ENCODE measurements at regions not wholly inside any gene's neighbourhood (a gene's known extent, or its start where the extent isn't known, plus 50 kb on each side); places are given as distances from the start of the nearest gene placed in this dataset.

DNA sequence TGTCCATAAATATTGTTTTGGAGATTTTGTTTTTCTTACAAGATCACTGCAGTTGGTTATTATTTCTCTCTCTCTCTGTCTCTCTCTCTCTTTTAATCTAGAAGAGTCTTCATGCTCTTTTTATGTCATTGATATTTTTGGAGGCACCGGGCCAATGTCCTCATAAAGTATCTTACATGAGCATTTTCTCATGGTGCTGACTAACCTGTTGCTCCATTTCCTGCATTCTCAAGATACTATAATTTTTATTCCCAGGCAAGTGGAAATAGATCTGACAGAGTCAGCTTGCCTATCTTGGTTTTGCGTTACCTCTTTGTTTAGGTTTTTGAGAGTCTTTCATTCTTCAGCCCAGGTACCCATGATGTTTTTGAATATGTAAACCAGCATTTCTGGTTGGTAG, 938.8 kb upstream of the FBXO33 start:
- DNase-seq (ENCODE audit: low read depth in 1 of 2, low spot score in 1 of 2), result no peak
- POLR2A ChIA-PET, result no interaction called here

DNA sequence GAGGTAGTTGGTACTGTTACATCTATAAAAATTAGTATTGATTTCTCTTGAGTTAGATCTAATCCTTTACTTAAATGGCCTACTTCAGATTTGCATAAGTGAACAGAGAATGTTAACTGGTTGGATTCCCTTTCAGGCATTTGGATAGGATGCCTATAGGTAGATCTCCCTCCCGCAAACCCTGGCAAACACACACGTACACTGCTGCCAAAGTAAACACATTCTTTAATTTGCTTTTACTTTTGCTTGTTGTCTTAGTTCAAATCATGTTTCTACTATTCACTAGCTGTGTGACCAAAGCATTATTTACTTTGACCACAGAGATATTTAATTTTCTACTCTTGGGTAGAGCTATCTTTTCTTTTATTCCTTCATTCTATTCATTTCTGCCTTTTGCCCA, 936.1 kb upstream of the FBXO33 start:
- H3K4me1 ChIP-seq, result no peaks in the 10 kb centered on the region
- no peak for FAIRE-seq
- H3K27ac ChIP-seq, result no peak overlapping the region
- no peak for TF ChIP-seq SREBF2 (IDR thresholded peaks at IDR 0.05)
- TF ChIP-seq ZFP36 (IDR thresholded peaks at IDR 0.05; ENCODE audit: borderline replicate concordance, partially characterized antibody), result no peak
- TF ChIP-seq CHD4 (IDR thresholded peaks at IDR 0.05; ENCODE audit: borderline replicate concordance), result no peak
- TF ChIP-seq EHF (CRISPR knock-in tag; IDR thresholded peaks at IDR 0.05), result no peak
- no peak for TF ChIP-seq MYC (IDR thresholded peaks at IDR 0.05; ENCODE audit: borderline replicate concordance, low read length)
- no peak for TF ChIP-seq RARB (CRISPR knock-in tag; IDR thresholded peaks at IDR 0.05)
- TF ChIP-seq, protein P1, sequence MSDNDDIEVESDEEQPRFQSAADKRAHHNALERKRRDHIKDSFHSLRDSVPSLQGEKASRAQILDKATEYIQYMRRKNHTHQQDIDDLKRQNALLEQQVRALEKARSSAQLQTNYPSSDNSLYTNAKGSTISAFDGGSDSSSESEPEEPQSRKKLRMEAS (IDR thresholded peaks at IDR 0.05), result no peak
- TF ChIP-seq, protein P2, sequence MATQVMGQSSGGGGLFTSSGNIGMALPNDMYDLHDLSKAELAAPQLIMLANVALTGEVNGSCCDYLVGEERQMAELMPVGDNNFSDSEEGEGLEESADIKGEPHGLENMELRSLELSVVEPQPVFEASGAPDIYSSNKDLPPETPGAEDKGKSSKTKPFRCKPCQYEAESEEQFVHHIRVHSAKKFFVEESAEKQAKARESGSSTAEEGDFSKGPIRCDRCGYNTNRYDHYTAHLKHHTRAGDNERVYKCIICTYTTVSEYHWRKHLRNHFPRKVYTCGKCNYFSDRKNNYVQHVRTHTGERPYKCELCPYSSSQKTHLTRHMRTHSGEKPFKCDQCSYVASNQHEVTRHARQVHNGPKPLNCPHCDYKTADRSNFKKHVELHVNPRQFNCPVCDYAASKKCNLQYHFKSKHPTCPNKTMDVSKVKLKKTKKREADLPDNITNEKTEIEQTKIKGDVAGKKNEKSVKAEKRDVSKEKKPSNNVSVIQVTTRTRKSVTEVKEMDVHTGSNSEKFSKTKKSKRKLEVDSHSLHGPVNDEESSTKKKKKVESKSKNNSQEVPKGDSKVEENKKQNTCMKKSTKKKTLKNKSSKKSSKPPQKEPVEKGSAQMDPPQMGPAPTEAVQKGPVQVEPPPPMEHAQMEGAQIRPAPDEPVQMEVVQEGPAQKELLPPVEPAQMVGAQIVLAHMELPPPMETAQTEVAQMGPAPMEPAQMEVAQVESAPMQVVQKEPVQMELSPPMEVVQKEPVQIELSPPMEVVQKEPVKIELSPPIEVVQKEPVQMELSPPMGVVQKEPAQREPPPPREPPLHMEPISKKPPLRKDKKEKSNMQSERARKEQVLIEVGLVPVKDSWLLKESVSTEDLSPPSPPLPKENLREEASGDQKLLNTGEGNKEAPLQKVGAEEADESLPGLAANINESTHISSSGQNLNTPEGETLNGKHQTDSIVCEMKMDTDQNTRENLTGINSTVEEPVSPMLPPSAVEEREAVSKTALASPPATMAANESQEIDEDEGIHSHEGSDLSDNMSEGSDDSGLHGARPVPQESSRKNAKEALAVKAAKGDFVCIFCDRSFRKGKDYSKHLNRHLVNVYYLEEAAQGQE (IDR thresholded peaks at IDR 0.05), result no peak
- TF ChIP-seq, protein P3, sequence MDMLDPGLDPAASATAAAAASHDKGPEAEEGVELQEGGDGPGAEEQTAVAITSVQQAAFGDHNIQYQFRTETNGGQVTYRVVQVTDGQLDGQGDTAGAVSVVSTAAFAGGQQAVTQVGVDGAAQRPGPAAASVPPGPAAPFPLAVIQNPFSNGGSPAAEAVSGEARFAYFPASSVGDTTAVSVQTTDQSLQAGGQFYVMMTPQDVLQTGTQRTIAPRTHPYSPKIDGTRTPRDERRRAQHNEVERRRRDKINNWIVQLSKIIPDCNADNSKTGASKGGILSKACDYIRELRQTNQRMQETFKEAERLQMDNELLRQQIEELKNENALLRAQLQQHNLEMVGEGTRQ (IDR thresholded peaks at IDR 0.05), result no peak
- TF ChIP-seq POLR2A (IDR thresholded peaks at IDR 0.05; ENCODE audit: low read length), result no peak
- 29% methylated on average over 2 of the region's 2 CpGs for WGBS (ENCODE audit: missing lambda C conversion rate)
- no peak overlapping the region for H3K4me2 ChIP-seq
- no peaks in the 10 kb centered on the region for H3K9me3 ChIP-seq
- DNase-seq (ENCODE audit: low read depth in 1 of 2, low spot score in 1 of 2), result no peak
- ChIA-PET CTCF (no interaction called here), POLR2A (no interaction called here)
- no peak for ATAC-seq
- H3K4me3 ChIP-seq, result no peak overlapping the region

More for the DNA sequence above, 938.8 kb upstream of the FBXO33 start:
- ATAC-seq (no peak), FAIRE-seq (no peak)
- CTCF ChIA-PET, result no interaction called here
- Histone ChIP-seq H3K27ac (no peak overlapping the region), H3K4me3 (no peak overlapping the region), H3K9me3 (no peaks in the 10 kb centered on the region), H3K4me1 (no peaks in the 10 kb centered on the region), H3K4me2 (no peak overlapping the region)
- WGBS (ENCODE audit: missing lambda C conversion rate), result 12% methylated on average over 2 of the region's 2 CpGs
- no peak for TF ChIP-seq ZSCAN20 (CRISPR knock-in tag; IDR thresholded peaks at IDR 0.05)
- no peak for TF ChIP-seq HOXB13 (CRISPR knock-in tag; IDR thresholded peaks at IDR 0.05; ENCODE audit: low read depth)
- TF ChIP-seq ZC3H11A (IDR thresholded peaks at IDR 0.05), result no peak
- TF ChIP-seq TFCP2L1 (CRISPR knock-in tag; IDR thresholded peaks at IDR 0.05), result no peak
- no peak for TF ChIP-seq NR3C1 (IDR thresholded peaks at IDR 0.05)
- TF ChIP-seq, protein P4, sequence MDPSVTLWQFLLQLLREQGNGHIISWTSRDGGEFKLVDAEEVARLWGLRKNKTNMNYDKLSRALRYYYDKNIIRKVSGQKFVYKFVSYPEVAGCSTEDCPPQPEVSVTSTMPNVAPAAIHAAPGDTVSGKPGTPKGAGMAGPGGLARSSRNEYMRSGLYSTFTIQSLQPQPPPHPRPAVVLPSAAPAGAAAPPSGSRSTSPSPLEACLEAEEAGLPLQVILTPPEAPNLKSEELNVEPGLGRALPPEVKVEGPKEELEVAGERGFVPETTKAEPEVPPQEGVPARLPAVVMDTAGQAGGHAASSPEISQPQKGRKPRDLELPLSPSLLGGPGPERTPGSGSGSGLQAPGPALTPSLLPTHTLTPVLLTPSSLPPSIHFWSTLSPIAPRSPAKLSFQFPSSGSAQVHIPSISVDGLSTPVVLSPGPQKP (IDR thresholded peaks at IDR 0.05; ENCODE audit: low read depth, low read length), result no peak
- TF ChIP-seq, protein P2 (IDR thresholded peaks at IDR 0.05), result no peak
- TF ChIP-seq, protein P5, sequence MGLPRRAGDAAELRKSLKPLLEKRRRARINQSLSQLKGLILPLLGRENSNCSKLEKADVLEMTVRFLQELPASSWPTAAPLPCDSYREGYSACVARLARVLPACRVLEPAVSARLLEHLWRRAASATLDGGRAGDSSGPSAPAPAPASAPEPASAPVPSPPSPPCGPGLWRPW (IDR thresholded peaks at IDR 0.05), result no peak
- TF ChIP-seq, protein P6, sequence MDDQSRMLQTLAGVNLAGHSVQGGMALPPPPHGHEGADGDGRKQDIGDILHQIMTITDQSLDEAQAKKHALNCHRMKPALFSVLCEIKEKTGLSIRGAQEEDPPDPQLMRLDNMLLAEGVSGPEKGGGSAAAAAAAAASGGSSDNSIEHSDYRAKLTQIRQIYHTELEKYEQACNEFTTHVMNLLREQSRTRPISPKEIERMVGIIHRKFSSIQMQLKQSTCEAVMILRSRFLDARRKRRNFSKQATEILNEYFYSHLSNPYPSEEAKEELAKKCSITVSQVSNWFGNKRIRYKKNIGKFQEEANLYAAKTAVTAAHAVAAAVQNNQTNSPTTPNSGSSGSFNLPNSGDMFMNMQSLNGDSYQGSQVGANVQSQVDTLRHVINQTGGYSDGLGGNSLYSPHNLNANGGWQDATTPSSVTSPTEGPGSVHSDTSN (IDR thresholded peaks at IDR 0.05), result no peak
- no peak for TF ChIP-seq POLR2AphosphoS2 (conservative IDR thresholded peaks at IDR 0.05; ENCODE audit: low read length)
- TF ChIP-seq, protein P7, sequence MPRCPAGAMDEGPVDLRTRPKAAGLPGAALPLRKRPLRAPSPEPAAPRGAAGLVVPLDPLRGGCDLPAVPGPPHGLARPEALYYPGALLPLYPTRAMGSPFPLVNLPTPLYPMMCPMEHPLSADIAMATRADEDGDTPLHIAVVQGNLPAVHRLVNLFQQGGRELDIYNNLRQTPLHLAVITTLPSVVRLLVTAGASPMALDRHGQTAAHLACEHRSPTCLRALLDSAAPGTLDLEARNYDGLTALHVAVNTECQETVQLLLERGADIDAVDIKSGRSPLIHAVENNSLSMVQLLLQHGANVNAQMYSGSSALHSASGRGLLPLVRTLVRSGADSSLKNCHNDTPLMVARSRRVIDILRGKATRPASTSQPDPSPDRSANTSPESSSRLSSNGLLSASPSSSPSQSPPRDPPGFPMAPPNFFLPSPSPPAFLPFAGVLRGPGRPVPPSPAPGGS (IDR thresholded peaks at IDR 0.05), result no peak

All from A549 (cell line).